ENCODE measurements at regions not wholly inside any gene's neighbourhood (a gene's known extent, or its start where the extent isn't known, plus 50 kb on each side); places are given as distances from the start of the nearest gene placed in this dataset.

DNA sequence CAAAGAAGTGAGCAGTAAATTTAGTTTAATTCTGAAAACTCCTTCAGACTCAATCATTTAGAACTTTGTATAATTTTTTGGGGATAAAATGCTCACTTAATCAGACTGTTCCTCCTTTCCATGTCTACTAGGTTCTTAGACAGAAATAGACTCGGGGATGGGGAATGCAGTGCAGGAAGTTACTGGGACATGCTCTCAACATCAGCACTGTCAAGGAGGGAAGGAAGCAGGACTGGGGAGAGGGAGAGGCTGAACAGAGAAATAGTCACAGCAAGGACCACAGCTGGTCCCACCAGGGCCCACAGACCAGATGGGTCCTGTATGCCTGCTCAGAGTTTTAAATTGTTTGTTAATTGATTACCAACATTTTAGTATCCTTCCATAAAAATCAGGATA, 310.1 kb upstream of the MSX2 start:
- no peak for DNase-seq

DNA sequence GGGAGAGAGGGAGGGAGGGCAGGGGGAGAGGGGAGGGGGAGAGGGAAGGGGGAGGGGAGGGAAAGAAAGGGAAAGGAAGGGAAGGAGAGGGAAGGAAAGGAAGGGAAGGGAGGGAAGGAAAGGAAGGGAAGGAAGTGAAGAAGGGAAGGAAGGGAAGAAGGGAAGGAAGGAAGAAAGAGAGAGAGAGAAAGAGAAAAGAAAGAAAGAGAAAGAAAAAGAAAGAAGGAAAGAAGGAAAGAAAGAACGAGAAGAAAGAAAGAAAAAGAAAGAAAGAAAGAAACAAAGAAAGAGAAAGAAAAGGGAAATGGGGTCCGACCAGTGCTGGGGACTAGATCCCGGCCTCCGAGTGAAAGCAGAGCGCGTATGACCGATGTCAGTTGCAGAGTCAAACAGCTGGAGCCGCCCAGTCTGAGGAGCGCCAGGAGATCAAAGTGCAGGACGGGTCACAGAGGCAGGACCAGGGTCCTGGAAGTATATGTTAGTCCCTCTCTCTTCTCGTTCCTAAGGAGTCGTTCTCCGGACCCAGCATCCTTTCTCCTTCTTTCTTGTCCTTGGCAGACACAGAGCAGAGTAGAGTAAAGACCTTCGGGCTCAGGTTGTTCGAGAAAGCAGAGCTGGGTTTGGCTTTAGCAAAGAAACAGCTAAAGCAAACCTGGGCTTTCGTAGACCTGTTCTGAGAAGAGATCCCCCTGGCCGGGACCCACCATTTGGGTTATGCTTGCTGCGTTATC, 305.4 kb upstream of the MSX2 start:
- DNase-seq = peak; percentile 0

DNA sequence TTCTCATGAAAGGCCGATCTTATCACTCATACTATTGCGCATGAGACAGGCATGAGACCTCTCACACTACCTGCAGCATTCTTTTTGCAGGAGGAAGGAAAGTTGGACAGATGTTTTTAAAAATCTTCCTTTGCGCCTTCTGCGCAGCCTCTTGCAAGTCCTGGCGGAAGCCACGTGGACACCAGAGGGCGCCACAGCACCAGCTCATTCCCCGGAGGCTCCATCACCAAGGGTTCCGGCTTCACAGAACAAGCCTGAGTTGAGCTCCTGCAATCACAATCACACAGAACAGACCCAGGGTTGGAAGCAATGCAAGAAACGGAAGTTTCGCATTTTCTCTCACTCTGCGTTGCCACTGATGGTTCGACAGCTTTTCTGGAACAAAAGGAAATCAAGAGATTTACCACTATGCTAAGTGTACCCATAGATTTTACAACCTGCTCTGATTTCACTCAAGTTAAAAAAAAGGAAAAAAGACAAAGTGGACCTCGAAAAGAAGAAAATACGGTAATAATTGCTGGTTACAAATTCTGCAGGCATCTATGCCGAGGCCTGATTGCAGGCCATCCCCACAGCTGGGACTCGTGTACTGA, 304.7 kb upstream of the MSX2 start:
- DNase-seq = peak; percentile 74

DNA sequence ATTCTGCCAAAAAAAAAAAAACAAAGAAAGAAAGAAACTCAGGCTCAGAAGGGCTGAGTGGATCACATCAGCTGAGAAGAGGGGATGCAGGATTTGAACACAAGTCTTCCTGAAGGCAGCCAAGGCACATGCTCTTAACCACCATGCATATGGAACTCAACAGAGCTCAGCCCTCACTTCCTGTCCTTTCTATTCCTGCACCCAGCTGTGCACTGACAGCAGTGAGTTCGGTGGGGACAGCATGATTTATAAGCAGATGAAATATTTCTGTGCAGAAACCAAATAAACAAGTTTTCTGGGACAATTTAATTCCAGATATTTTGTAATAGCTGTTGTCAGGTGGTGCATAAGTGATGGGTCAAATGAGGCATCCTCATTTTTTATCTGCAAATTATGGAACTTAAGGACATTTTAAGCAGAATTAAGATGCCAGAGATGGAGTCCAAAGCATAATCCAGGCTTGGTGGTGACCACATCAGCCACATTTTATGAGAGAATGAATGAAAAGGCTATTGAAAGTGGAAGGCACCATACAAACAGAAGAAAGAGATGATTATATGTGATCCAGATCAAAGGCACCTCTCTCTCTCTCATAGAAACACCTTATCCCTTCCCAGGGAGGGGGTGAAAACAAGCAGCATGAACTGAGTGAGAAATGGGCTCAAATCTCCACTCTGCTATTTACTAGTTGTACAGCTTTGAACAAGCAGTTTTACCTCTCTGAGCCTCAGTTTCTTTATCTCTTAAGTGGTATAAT, 303.6 kb upstream of the MSX2 start:
- DNase-seq = no peak

DNA sequence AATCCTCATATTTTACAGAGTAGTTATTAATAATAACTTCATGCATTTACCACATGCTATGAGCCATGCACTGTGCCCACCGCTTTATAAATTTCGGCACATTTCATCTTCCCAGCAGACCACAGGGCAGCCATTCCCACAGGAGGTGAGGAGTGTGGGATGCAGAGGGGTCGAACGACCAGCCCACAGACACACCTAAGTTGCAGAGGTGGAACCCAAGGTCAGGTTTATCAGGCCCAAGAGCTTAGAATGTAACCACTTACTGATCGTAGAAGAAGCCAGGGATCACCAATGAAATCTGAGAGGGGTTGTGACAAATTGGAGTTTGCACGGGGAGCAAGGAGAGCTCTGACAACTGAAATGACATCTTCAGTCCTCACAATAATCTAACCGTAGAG, 303.0 kb upstream of the MSX2 start:
- no peak for DNase-seq

DNA sequence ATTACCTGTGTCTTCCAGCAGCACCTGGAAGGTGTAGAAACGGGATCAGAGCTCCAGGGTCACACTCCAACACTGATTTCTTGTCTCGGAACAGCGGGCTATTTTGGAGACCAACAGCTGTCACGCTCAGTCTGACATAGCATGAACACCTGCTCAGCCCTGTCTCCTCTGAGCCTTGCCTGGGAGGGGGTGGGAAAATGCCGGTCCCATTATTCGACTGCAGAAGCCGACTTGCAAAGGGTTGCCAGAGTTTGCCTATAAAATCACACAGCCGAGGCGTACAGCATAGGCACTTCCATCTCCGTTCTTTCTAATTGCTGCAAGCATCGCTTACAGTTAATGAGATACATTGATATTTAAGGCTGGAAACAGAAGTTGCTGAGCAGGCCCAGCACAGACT, 300.8 kb upstream of the MSX2 start:
- no peak for DNase-seq

DNA sequence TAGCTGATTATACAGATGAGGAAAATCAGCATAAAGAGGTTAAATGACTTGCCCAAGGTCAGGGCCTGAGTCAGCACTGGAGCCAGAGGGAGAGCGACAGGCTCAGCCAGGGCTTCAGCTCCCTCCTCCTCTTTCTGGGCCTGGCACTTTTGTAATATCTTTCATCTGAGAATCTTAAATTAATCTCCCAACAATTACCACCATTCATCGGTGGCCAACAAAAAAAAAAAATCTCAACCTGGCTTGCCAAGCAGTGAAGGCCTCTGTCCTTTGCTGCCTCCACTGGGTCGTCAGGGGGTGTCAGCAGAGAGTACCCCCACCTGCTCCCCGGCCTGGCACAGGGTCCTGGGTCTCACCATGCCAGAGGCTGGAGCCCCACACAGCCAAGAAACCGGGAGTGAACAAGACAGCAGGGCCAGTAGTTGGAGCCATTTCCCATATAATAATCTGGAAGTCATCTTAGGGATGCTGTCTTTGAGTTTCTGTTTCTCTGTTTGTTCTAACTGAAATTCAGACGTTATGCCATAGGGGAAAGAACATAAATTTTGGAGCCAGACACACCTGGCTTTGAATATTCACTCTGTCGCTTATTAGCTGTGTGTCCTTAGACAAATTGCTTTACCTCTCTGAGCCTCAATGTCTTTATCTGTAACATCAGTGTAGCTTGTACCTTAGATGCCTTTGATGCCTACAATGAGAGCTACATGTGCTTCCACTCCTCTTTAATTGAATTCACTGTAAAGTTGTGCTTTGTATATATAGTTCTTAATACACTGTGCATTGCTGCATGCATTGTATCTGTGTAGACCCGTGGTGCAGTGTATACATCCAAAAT, 299.9 kb upstream of the MSX2 start:
- DNase-seq = no peak

DNA sequence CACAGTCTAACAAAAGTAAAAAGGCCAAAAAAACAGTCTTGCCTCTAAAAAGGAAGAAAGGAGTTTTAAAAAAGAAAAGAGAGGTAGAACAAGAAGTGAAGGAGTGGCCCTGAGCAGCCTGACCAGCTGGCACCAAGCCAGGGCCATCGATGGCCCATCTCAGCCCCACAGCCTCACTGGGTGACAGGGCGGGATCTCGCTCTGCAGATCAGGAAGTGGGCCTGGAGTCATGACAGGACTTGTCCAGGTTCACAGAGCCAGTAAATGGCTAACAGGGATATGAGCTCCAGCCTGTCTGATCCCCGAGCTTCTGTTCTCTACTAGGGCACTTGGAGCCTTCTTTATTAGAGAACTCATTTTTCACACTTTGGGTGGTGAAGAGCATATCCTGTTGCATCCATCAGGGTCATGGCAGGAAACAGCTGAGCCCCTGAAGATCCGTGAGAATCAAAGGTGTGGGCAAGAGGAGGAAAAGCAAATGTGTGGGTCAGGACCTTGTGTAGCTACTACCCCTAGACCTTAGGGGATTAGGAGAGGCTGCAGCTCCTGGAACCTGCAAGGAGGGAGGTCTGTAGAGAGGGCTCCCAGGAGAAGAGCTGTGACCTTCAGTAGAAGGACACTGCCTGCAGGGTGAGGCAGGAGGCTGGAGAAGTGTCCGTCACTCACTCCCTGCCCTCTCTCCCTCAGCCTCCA, 299.0 kb upstream of the MSX2 start:
- no peak for DNase-seq

DNA sequence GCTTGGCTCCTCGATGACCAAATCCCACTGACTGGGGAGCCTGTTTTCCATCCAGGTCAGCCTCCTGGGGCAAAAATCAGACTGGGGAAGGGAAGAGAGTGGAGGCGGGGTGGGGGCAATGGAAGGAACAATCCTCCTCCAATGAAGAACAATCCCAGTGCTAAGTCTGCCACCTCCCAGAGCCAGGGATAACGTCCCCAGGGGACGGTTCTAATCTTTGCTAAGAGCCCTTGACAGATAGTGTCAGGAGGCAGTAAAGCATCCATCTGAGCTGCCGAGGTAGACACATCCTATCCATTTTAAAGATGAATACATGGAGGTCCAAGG, 298.5 kb upstream of the MSX2 start:
- no peak for DNase-seq

DNA sequence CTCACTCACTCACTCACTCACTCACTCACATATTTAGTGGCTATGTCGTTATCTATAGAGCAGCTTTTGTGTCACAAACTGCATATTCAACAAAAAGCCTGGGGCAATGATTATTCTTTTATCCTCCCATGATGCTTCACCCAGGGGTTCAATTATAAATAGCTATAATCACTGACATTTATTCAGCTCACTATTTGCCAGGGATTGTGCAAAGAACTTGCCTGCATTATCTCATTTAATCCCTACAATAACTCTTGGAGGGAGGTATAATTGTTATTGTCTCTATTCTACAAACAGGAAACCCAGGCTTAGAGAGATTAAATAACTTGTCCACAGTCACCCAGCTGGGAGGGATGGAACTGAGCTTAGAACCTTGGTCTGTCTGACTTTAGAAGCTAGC, 298.0 kb upstream of the MSX2 start:
- no peak for DNase-seq

DNA sequence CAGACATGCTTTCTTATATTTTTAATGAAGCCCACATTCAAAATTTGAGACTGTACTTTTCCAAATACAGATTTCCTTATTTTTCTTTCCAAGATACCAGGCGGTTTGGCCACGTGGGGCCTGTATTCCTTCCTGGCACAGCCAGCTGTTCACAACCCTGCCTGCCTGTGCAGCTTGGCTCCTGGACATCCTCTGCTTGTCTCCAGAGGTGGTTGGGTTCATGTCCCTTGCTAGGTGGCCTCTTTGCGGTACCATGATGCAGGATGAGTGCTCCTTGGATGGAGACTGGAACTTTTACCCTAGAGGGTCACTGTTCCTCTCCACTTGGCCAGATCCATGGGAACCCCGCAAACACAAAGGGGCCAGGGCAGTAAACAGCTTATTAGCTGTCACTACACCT, 297.5 kb upstream of the MSX2 start:
- DNase-seq = no peak

DNA sequence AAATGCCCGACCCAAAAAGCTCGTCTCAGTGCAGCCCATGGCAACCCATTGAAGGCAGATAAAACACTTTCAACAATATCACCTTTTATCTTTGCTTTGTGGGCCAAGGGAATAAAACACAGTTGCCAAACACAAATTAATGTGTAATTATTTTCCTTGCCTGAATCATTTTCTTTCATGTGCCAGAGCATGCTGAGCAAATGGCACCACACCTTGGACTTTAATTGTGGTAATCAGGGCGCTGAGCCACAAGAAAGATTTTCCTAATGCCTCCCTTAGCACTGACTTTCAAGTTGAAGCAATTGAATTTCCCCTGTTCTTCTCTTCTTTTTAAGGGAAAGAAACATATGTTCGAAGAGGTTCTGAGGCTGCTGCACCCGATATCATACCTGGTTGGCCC, 297.1 kb upstream of the MSX2 start:
- DNase-seq = no peak

DNA sequence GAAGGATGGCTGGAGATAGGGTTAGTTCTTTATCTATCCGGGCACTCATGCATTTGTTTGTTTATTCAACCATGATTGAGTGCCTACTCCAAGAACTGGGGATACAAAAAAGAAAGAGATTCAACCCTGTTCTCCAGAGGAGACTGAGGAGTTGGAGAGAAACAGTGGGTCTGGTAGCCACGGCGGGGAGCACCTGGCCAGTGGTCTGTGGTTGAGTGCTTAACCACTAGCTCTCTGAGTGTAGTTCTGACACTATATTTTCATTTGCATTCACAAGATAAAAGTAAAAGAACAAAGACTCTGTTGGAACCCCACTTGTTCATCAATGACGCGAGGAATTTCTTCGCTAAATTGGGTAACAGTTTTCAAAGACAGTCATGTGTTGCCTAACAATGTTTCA, 295.5 kb upstream of the MSX2 start:
- no peak for DNase-seq

DNA sequence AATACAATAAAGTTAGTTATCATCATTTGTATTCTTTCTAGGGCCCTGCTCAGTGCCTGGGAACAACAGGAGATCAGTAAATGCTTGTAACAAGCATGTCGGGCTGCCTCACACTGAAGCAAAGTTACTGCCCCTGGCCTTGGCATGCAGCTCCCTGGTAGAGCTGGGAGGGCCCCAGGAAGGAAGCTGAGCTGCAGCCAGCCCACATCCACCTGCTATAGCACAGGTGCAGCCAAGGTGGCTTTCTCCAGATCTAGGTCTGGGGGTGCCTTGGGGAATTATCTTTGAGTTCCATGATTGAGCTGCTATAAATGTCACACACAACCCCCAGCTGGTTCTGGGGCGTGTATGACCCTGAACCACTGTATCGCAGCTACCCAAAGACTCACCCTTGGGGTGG, 293.4 kb upstream of the MSX2 start:
- DNase-seq = no peak

DNA sequence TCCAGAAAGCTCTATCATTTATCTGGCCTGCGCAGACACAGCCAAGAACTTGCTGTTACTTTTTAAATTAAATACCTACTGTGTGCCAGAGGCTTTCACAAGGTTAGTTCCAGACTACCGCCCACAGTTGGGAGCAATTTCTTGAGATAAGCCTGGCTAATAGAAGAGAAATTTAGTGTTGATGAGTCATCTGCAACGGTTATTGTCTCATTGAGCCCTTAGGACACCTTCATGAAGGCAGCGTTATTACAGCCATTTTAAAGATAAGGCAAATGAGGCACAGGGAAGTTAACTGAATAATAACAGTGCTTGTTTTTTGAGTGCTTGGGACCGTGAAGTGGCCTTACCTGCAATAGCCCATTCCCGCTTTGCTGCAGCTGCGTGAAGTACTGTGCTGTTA, 292.9 kb upstream of the MSX2 start:
- DNase-seq = no peak

DNA sequence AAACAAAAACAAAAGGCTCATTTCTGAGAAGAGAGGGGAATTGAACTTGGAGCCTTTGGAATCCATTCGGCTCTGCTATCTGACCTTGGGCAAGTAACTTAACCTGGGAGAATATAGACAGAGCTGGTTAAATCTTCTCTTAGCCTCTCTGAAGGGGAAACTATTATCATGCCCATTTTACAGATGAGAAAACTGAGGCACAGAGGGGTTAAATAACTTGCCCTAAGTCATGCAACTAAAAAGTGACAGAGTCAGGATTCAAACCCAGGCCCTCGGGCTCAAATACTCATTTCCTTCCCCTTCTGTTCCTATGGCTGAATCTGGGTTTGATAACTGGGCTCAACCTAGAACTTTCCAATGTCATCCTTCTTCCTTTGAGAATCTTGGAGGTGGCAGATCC, 291.3 kb upstream of the MSX2 start:
- no peak for DNase-seq

DNA sequence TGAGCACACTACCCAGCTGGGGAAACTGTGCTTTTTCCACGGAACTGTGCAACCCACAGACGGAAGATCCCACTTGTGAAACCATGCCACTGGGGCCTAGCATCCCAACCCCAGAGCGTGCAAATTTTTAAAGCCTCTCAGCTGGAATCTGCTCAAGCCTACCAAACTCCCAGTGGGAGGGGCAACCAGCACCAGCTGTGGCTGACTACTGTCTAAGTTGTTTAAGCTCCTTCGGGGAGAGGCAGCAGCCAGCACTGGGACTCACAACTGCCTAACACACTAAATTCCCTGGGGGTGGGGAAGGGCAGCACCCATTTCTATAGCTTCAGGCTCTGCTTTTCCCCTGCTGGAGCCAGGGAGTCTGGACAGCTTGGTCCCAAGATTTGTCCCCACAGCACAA, 287.6 kb upstream of the MSX2 start:
- DNase-seq = no peak

DNA sequence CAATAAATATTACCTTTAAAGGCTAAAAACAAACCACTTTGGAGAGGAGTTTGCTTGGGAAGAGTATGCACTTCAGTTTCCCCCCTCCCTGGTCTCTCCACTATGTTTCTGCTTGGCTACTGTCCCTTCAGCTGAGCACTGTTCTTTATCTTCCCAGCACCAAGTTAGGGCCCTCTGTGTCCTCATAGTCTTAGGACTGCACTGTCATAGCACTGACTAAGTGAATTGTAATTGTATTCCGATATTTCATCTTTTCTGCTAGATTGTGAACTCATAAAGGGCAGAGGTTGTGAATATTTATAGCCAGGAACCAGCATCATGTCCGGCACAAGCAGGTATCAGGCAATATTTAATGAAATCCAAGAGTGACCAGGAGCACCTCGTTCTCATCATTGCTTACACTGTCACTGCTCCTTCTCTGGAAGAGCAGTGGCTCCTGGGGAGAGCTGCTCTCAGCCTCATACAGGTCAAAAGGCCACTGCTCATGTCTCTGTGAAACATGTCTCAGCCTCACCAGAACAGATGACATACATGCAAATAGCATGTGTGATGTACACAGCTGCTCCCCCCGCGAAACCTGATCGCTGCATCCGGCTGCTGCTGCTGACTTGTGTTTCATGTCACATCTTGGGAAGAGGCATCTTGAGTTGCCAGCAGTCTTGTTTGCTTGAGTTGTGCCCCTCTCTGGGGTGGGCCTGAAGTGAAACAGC, 279.7 kb upstream of the MSX2 start:
- no peak for DNase-seq

DNA sequence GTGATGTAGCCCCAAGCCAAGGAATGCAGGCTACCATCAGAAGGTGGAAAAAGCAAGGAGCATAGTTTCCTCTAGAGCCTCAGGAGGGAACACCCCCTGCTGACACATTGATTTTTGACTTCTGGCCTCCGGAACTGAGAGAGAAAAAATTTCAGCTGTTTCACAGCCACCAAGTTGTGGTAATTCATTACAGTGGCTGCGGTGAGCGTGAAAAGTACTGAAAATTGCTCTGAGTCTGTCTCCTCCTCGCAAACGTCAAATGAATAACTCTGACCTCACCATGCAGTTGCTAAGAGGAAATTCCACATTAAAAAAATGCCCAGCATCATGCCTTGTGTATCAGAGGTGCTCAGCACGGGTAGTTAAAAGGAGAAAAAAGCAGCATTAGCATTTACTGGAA, 277.9 kb upstream of the MSX2 start:
- DNase-seq = no peak

DNA sequence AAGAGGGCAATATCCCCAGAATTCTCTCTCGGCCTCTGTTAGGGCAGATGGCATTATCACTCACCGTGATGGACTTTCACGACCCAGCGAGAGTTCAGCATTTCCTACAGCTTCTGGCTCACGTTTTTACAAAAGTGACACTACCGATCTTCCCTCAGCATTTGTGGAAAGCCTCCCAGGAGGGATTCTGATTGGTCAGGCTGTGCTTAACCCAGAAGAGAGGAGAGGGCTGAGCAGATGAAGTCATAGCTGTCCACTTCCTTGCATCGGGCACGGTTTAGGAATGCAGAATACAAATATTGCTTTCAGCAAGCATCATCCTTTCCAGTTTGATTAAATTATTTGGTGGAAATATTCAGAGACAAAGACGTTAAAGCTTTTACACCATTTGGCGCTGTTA, 277.4 kb upstream of the MSX2 start:
- no peak for DNase-seq

DNA sequence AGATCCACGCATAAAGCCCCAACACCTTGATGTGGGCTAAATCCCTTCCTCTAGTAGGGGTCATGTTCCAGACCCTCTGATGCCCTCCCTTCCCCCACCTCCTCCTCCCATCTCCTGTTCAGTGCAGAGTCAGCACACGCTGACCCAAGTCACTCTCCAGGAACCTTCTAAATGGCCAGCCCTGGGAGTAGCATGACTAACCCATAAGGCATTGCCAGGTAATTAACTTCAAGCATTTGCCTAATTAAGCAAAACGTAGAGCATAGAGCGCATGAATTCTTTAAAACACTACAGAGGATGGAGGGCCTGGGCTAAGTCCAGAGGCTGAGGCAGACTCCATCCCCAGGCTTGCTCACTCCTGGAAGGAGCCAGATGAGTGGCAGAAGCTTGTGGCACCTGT, 276.3 kb upstream of the MSX2 start:
- DNase-seq = no peak

DNA sequence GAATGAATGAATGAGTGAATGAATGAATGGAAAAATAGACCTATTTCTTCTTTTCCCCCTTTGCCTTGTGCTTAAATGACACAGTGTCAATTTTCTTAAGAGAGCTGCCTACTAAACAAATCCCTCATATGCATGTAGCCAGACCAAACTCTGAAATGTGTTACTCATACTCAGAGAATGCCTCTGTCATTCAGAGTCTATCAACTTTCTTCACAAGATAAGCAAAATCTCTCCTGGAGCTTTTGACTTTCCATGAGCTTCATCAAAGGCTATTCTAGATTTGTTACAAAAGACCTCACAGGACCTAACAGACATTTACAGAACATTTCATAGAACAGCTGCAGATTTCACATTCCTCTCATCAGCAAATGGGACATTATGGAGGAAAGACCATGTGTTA, 275.7 kb upstream of the MSX2 start:
- no peak for DNase-seq

All from CD4-positive, alpha-beta T cell treated with Interleukin-21 for 1 hour (primary cell).